NCI-H2227 (cell line): ENCODE measurements at regions not wholly inside any gene's neighbourhood (a gene's known extent, or its start where the extent isn't known, plus 50 kb on each side); places are given as distances from the start of the nearest gene placed in this dataset.
A peak's percentile ranks its signal among the peaks of the same experiment; 100 is the strongest.

ENCODE experiments used
- DNase-seq: peaks from one replicate; lab custom pipeline; 2025; ENCODE audit not compliant: unreplicated experiment; lab: John Stamatoyannopoulos, UW

- no peak for DNase-seq
These were observed 551.7 kb downstream of the NR2F2 start for GRCh38 chr15:96882121-96882772.

DNA sequence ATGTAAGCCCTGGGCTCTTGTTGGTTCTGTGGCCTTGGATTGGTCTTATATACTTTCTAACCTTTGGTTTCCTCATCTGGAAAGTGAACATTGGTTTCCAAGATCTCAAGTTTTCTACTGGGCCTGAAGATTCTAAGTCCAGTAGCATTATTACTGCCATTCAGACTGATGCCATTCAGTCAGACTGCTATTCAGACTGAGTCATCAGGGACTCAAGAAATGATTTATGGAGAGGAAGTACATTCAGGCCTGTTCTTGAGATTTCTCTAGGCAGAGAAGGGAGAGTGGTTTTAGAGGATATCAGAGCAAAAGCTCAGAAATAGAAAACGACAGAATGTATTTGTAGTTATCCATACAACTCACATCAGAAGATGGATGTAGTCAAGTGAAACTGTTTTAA, 557.2 kb downstream of the NR2F2 start:
- no peak for DNase-seq

DNA sequence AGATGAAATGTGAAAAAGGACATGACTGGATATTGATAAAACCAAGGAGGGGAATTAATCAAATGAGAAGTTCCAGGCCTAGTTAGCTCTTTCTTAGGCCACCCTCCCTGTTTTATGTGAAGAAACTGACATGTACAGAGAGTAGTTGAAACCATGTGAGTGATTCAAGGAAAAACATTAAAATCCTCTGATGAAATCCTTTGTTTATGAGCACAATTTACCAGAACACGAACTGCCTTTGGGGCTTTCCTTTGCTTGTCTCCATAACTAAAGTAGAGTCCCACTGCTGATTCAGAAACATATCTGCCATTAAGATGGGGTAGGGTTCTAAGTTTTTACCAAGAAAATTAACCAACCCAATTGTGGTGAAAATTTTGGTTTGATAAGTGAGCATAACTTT, 558.3 kb downstream of the NR2F2 start:
- no peak for DNase-seq

GRCh38 chr15:96889734-96890480, 559.4 kb downstream of the NR2F2 start:
- DNase-seq: no peak

DNA sequence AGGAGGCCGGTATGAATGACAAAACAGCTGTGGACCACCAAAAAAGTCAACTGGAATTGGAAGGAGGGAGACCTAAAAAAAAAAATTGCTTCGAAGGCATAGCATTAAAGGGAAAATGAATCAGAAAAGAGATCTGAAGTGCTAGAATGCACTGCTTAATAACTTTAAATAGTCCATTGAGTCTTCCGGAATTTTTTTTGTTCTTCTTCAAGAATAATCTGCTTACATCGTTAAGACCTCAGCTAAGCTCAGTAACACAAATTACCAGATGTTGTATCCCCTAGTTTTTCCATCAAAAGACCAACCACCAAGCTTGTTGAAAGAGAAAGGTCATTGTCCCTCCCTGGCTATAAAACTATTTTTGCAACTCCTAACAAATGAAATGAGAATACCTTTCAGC, 560.5 kb downstream of the NR2F2 start:
- no peak for DNase-seq

GRCh38 chr15:96893159-96893906, 562.8 kb downstream of the NR2F2 start:
- DNase-seq: peak; percentile 56

- no peak for DNase-seq
These were observed 564.2 kb downstream of the NR2F2 start for GRCh38 chr15:96894659-96895058.

GRCh38 chr15:96896766-96897165, 566.3 kb downstream of the NR2F2 start:
- DNase-seq: no peak

- no peak for DNase-seq
These were observed 583.6 kb downstream of the NR2F2 start for GRCh38 chr15:96914081-96914480.

- no peak for DNase-seq
These were observed 586.2 kb downstream of the NR2F2 start for GRCh38 chr15:96916750-96917149.

DNA sequence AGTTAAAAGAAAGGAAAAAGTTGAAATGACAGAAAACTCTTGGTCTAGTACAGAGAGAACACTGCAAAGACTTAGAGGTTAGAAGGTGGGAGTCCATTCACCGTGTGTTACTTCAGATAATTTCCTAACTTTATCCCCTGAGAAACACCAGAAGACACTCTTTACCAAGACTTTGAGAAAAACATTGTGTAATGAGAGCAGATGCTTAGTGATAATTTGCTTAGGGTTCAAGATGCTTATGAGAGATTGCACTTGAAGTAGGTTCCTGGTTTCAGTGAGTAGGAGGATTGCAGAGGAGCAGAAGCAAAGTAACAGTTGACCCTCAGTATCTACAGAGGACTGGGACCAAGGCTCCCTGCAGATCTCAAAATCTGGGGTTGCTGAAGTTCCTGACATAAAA, 594.1 kb downstream of the NR2F2 start:
- DNase-seq: no peak

GRCh38 chr15:96947296-96948229, 617.1 kb downstream of the NR2F2 start:
- peak; percentile 74 for DNase-seq

DNA sequence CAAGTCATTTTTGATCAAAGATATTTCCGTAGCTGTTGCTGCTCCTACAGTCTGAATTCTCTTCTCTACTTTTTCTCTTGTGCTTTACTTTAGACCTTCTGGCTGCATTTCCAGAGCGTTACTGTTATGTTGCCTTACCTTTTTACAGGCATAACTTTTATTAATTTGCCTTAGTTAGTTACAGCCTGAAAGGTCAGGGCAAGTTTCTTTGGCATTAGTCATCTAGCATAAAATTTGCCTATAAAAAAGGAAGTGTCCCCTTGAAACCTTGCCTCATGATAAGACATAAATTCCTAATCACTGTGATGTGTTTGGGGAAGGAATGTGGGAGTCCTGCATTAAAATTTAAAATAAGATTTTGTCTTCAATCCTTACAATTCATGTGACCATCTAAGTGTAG, 618.5 kb downstream of the NR2F2 start:
- no peak for DNase-seq

DNA sequence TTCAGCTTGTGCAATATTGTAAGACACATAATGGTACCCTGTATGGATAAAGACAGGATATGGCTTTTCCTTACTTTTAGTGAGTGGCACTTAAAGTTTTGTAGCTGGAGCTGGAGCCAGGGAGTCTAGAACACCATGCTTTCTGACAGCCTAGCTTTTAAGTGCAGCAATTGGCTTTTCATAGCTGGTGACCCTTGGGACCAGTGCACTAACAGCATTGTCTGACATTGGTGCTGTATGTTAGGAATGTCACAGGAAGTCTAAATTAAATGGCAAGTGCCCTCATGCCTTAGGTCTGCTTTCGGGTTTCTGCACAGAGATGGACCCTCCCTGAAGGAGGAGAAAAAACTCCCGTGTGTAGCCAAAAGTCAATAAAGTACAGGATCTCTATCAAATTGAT, 628.2 kb downstream of the NR2F2 start:
- DNase-seq: no peak

DNA sequence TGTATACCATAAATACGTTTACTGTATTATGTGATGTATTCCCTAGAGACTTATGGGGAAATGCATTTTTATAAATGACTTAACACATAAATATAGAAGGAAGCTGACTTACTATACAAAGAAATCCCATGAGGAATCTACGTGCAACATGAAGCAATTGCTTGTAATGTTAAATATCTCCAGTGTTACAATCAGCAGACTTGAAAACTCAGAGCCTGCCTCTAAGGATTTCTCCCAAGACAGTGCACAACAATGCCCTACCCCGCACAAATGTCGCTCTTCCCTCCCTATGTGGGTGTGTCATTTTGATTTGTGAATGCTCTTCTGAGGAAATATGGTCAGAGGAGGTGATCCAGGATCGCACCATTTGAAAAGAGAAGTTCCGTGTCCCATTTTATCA, 629.0 kb downstream of the NR2F2 start:
- no peak for DNase-seq

DNA sequence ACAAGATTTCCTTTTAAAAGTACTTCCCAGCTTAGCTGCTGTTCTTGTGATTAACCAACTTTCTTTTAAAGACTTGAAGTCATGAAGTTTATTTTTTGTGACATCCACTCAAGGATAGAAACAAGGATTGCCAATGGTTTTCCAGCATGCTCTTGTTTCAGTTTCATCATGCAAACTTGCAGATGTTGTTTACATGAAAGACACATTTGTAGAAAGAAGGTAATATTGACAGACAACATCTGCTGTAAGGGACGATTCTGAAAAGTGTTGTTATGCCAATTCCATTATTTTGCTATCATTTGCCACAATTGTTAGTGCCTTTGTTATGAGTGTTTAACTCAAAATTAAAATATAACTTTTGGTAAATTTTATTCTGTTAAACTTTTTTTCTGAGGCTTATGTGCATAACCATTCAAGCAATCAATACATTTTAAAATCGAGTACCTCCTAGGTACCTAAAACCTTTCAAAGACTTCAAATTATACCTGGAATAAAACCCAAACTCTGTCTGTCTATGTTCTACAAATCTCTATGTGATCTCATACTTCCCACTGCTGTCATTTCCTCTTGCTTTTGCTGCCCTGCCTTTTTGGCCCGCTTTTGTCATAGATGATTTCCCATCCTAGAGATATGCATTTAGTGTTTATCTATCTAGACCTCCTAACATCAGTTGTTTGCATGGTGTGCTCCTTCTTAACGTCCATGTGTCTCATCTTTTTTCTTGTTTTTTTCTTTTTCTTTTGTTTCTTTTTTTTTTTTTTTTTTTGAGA, 630.4 kb downstream of the NR2F2 start:
- DNase-seq: no peak

GRCh38 chr15:96966554-96966953, 636.1 kb downstream of the NR2F2 start:
- no peak for DNase-seq

DNA sequence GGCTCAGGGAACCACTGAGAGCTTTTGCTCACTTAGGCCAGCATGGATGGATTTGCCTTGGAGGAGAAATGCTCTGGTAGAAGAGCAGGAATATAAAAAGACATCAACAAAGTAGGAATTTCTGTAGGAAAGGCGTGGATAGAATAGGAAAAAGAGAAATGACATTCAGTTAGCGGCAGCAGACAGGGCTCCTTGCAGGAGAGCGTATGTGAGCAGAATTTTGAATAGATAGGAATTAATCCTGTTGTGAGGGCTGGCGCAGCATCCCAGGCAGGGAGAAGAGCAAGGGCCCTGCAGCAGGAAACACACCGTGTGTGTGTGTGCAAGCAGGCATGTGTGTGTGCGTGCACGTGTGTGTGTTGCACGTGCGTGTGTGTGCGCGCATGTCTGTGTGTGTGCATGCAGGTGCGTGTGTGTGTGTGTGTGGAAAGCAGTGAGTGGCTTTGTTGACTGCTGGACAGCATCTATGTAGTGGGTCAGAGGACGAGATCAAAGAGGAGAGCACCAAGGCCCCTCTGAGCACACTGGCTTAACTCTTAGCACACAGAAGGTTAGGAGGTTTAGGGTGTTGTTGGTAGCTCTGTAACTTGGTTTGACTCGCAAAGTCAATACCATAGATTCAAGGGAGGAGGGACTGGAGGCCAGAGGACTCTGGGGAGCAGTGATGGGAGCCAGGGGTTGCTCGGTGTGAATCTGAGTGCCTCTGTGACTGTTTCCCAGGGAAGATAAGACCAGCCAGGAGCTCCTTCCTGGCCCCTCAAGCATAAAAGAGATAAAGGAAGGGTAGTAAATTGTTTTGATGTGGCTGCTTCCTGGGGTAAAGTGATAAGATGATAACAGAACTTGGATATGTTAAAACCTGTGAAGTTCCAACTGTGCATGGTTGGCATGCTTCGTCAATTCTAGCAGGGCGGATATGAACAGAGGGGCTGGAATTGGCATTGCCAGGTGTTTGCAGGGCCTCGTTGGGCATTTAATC, 639.5 kb downstream of the NR2F2 start:
- DNase-seq: no peak

DNA sequence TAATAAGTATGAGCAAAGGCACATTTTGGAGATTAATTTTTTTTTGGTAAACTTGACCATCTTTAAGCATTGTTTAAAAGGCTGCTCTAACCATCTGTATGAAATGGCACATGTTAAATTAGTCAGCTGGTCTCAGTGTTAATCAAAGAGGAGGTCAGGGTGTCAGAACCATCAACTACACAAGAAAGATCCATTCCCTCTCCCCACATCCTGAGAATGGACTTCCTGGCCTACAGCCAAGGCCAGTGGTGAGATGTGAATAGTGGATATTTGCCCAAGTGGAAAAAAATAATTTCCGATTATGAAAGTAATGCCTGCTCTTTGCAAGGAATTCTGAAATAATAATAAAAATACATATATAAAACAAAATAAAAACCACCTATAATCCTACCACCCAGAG, 641.7 kb downstream of the NR2F2 start:
- DNase-seq: peak; percentile 15
